TTC549 (cell line): ENCODE measurements at regions not wholly inside any gene's neighbourhood (a gene's known extent, or its start where the extent isn't known, plus 50 kb on each side); places are given as distances from the start of the nearest gene placed in this dataset.
"Not testable (repeated sequence)": the region's sequence is repeated elsewhere in the genome, so short reads cannot be mapped to it uniquely, and the experiment has no call there.

Source experiments
- FAIRE-seq: peaks from 2 replicates; lab custom pipeline; 2012; peaks lifted over from hg19 to GRCh38; lab: Jason Lieb, UNC

DNA sequence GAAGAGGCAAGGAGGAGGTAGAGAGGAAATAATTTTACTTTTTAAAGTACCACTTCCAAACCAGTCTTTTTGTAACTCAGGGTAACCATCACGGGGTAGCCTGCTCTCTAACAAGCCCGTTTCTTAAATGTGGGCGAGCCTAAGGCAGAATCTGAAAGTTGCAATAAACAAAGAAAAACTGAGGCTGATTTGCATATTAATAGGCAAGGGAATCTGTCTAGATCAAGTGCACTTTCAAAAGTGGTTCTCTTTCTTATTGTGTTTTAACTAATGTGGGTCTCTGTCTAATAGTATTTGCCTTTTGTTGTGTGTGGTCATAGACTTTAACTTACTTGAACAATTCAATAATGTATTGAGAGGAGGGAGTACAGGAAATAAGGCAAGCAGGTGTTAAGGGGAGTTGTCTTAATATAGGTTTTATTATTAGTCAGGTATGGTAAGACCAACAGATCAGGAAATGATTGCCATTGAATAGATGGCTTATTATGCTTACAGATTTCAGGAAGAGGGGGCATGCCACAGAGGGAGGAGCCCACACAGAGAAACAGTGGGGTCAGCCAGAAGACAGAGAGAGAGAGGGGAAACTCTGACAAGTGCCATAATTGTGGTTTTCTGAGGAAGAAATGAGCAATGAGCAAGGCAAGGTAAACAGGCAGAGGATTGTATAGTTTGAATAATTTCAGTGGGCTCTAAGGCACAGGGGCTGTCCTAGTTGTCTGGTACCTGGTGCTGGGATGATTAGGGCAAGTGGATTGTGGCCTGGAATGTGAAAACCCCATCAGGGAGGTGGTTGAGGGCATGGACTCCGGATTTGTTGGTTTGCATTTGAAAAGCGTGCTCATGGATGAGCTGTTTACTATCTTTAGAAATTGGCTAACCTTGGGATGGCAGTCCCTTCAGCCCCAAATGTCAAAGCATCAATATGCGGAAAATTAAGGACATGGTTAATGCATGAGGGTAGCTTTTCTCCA lies 237.2 kb downstream of the TOX3 start:
- no peak for FAIRE-seq

DNA sequence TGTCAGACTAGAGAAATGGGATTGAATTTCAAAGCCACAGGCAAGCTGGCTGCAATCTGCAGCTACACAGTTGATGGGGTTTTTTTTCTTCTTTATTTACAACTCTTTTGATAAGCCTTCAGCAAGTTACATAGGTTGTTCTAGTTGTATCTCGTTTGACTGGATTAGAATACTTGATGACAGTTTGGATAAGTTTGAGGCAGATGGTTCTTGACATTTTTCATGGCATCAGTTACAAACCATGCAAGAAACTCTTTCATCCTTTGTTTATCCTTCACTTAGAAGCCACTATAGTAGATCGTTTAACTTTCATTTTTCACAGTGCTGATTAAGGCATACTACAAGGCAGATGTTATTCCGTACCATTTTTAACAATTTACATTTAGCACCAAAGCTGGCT lies 238.9 kb downstream of the TOX3 start:
- FAIRE-seq: no peak

DNA sequence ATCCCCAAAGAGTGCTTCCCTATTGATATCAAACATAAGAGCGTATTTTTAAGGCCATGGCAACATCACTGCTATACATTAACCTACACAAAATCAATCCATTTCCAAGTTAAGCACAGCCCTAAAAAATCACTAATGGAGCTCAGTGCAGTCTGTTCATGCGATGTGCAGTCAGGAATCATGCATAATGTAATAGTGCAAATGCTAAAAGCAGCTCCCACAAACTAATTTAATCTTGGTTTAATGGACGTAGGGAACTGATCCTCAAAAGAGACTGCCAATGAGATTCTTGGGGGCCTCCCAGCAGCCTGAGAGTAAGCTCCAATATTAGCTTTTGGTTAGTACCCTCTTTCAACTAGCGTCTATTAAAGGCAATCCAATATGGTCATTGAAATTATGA lies 245.9 kb downstream of the TOX3 start:
- no peak for FAIRE-seq

DNA sequence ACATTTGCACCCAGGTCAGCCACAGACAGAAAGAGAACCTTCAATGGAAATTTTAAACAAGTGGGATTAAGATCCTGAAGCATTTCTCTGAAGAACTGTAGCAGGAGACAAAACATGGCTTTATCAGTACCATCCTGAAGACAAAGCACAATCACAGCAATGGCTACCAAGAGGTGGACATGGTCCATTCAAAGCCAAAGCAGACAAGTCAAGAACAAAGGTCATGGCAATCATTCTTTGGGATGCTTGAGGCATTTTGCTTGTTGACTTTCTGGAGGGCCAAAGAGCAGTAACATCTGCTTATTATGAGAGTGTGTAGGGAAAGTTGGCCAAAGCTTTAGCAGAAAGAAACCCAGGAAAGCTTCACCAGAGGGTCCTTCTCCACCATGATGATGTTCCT lies 248.2 kb downstream of the TOX3 start:
- no peak for FAIRE-seq

DNA sequence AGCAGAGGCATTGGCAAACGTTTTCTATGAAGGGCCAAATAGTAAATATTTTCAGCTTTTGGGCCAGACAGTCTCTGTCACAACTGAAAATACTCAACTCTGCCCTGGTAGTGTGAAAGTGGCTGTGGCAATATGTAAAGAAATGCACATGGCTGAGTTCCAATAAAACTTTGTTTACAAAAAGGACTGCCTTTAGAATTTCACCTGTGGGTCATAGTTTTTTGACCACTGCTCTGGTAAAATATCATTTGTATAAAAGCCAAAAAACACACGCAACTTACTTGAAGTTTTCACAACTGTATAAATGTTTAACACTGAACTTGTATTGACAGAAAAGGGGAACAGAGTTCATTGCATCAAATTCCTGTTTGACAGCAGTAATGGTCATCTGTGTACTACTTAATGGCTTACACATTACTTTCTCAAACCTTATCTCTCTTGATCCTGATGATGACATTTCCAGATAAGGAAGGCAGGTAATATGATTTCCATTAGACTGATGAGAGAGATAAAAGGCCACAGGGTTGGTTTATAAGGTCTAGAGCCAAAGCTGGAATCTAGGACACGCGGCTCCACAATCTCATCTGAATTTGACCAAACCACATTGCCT lies 250.1 kb downstream of the TOX3 start:
- FAIRE-seq: not testable (repeated sequence)

DNA sequence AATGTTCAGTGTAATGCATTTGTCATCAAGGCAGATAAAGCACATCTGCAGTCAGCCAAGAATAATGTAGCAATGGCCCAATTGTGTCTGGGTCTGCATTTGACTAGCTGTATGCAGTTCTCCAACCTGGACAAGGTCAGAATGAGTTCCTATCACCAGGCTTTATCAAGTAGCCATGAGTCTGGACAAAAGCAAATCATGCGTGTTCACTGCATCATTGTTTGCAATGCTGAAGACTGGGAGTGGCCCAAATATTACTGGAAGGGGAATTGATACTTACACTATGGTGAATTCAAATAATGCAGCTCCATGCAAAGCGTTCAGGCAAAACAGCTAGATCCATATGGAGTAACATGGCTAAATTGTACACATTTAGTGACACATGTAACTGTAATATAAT lies 250.9 kb downstream of the TOX3 start:
- no peak for FAIRE-seq

DNA sequence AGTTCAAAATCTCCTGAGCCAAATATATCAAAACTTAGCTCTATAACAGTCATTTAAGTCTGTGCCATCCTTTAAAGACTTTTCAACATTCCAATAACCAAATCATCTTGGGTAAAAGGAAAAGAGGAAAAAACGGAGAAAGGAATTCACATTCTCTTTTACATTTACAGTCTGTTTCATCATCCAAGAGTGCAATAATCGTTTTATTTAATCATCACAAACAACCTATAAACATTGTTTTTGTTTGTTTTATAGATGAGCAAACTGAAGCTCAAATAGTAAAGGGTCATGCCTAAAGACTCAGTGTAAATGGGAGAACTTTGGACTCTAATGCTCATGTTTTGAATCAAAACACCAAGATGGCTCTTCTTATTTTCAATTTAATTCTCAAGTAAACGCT lies 252.3 kb downstream of the TOX3 start:
- FAIRE-seq: no peak

DNA sequence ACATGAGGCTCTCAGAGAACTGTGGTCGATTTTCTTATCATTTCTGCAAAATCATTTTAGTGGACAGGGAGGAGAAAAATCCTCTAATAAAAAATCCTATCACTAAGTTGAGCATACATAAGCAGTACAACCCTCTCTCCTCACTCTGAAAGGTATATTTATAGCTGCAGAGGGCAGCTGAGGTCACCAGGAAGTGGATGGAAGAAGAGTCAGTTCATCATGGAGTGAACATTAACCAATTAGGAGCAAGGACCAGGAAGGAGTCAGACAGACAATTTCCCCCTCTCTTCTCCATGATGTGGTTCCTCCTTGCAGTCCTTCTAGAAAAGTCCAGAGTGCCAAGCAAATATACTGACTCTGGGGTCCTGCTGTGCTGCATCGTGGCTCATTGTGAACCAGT lies 253.7 kb downstream of the TOX3 start:
- FAIRE-seq: no peak

DNA sequence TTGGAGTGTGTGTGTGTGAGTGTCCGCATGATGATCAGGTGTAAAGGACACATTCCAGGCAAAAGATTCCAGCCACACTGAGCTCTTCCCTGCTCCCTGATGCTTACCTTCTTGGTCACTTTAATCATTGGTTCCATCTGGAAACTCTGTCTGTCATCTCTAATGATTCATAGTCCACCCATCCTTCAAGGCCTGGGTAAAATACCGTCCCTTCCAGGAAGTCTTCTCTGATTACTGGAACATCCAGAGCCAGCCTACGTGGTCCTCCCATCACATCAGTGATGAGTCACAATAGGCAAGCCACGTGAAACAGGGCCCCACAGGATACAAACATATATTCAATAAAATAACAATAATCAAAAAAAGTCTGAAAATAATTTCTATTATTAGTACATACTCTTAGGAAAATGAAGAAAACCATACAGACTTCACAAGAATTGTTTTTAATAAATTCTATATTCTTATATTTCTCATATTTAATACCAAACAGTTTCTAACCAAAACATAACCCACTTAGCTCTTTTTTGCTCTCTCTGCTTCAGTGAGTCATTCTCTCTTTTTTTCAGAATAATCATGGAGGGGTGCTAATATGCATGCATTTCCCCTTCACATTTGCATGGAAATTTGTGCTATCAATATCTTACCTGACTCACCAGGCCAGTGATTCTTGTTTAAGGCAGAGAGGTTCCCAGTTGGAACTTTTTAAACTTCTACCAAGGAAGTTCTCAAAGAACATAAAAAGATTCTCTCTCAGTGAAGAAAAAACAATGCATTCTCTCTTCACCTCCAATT lies 263.2 kb downstream of the TOX3 start:
- no peak for FAIRE-seq

DNA sequence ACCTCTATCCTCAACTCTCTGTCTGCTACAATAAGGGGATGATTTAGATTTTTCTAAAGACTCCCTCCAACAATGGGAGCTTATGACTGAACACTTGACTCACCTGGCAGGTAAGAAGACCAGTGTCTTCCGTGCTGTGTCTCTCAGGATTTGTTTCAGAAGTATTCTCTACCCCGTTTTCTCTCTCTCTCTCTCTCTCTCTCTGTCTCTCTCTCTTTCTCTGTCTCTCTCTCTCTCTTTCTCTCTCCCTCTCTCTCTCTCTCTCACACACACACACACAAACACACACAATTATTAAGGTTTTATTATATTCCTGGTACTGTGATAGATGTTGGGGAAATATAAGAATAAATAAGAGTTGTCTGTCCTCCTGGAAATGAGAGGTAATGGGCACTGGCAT lies 263.9 kb downstream of the TOX3 start:
- FAIRE-seq: no peak

DNA sequence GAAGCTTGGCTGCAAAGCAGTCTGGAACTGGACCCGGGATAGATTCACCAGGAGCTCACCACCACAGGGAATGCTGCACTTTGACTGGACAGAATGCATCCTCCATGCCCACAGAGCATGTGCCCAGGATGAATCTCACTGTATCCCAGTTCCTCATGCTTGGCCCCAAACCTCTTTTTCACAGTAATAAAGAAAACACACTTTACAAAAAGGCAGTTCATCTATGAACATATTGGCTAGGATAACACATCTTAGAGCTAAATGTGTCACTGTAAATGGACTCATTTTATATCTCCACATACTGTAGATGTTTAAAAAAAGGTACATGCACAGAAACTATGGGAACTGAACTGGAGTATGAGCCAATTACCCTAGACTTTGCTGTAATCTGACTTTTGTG lies 266.9 kb downstream of the TOX3 start:
- no peak for FAIRE-seq

DNA sequence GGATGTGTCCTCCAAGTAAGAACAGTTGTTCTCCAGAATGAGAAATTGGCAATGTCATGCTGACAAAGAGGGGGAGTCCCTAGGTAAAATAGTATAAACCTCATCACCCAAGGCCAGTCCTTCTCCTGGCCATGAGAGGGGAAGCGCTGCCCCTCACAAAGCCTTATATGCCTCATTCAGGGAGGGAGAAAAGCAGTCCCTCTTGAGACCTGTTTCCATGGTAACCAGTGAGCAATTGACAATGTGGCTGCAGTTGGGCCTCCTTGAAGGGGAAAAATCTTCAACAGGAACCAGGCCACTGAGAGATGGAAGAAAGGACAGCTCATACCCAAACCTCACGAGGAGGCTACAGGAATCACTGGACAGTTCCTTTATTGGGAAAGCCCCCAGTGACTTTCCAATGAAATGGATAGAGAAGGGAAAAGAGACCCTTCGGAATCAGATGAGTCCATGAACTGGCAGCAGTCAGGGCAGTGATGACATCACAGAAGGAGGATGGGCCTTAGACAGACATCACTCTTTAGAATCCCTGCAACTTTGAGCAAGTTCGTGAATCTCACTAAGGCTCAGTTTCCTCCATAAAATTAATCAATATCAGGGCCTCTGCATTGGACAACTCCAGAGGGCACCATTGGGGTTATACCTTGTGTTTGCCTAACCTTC lies 275.7 kb downstream of the TOX3 start:
- no peak for FAIRE-seq

DNA sequence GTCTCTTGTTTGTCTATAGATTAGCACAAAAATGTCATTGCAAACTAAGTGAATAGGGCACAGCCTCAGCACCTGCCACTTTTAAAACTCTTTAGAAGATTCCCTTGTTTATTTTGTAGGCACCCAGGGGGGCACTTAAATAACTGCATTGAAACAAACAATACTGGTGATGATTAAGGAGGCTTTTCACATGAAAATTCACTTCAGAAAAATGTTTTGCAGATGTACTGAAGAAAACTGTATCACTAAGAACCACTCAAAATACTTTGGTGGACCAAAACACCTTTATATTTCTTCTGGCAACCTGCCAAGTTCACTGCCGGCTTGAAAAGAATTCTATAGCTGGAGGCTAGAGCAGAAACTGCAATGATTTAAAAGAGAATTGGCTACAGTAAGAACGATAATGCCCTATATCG lies 281.5 kb downstream of the TOX3 start:
- FAIRE-seq: no peak

DNA sequence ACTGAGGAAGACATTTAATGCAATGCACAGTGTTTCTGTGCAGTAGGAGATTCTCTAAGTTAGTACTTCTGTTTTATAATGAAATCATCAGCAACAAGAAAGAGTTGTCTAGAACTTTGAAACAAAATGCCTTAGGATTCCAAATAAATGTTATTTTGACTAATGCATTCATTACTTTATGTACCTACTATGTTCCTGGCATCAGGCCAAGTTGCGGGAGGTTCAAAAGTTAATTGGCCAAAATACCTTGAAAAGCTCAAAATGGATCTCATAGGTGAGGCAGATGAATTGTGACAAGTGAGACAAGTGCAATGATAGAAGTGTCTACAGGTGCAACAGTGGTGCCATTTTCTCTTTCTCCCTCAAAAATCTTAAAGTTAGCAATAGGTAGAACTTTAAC lies 289.4 kb downstream of the TOX3 start:
- no peak for FAIRE-seq

DNA sequence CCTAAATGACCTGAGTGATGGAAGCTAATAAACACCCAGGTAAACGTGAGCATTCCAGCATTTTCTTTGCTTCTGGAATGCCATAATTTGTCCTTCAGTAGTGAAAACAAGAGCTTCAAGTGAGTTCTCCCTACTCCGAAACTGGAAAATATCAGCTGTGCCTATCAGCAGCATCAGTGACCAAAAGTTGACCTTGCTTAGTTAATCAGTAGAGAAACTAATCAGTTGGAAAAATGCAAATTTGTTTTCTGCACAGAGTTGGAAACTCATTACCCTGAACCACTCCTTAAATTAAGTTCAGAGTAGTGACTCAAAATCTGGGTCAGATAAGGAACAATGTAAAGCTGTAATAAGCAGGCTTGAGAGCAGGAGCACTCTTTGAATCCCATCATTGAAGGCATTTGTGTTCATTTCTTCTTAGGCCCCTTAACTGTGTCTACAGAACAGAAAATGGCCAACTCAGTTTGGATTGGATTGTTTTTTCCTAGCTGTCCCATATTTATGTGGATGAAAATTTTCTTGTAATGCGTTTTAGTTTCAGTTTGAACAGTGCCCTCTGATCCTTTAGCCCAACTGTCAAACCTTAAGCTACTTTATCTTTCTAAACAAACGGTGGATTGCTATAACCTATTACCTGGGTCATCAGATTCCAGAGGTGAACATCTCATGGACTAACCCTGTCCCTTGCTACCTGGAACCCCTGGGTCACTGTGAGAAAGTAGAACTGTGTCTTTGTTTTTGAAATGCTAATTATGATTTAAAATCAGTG lies 290.4 kb downstream of the TOX3 start:
- FAIRE-seq: no peak

DNA sequence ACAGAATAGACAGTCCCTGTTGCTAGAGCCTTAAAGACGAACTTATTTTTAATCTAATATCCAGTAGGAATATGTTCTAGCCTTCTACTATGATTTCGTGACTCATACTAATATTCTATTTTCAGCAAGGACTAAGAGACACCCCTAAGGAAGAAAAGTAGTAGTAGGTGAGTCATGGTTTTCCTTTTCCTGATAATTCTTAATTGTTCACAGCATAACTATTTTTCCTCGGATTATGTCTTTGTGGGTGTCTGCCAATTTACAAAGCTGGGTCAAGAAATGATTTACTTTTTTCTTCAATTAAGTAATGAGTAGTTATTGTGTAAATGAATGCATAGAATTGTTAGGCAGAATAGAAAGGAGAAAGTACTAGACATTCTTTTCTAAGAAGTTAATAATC lies 292.2 kb downstream of the TOX3 start:
- FAIRE-seq: no peak

DNA sequence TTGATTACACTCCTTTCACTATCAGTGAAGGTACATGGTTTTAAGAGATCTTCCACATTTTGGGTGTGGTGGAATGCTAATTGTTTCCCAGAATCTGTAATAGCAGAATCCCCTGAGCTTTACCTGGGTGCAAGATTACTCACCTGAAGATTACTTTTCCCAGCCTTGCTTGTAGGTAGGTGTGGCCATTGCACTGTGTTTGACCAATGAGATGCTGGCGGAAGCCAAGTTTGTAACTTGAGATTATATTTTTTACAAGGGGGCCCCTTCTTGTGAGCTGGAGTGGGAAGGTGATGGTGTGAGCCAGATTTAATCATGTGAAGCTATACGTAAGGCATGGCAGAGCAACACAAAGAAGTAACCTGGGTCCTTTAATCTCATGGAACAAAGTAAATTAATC lies 294.3 kb downstream of the TOX3 start:
- no peak for FAIRE-seq

DNA sequence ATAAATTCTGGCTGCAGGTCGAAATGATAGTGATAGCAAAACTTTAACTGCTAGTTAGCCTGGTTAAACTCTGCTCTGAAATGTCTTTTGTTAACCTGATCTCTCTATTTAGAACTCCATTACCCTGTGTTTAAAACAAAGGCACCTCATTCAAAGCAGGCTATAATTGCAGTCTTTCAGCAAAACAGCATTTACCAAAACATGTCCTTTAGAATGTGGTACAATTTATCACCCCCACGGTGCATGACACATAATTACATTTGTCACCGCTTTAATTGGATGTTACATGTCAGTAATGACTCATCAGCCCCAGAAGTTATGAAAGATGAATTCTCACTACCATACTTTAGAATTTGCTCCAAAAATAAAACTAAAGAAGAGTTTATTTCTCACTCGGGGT lies 295.4 kb downstream of the TOX3 start:
- FAIRE-seq: no peak

DNA sequence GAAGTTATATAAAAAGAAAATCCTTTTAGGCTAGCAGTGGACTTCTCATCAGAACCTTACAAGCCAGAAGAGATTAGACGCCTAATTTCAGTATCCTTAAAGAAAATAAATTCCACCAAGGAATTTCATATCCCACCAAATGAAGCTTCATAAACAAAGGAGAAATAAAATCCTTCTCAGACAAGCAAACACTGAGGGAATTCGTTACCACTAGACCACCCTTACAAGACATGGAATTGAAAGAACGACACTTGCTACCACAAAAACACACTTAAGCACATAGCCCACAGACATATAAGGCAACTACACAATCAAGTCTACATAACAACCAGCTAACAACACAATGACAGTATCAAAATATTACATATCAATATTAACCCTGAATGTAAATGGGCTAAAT lies 299.2 kb downstream of the TOX3 start:
- FAIRE-seq: no peak

DNA sequence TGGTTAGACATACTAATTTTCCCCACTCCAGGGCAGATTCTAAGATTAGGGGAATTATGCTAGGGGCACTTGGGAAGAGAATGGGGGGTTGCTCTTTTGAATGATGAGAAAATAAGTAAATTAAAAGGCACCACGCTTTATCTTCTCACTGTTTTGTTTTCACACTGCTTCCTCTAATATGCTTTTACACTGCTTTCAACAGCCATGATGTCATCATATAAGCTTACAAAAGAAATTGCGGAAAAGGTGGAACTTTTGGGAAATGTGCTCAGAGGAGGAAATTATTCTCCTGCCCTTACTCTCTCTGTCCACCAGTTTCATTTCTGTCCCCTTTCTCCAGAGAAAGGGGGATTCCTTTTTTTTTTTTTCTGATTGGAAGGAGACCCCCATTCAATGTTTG lies 308.2 kb downstream of the TOX3 start:
- no peak for FAIRE-seq

DNA sequence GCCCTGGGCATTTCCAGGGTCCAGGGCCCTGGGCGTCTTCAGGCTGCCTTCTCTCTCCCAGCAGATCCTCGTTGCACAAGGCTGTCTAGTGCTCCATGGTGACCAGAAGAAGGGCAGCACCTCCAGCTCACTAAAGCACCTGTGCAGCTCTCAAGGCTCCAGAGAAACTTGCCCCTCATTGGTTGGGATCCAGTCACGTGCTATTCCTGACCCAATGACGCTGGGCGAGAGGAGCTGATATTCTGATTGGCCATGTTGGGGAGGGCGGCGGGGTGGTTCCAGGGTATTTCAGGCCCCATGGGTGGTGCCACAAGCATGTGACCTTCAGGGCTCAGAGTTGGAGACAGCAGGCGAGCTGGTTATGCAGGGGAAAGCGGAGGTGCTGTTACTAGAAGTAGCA lies 309.1 kb downstream of the TOX3 start:
- no peak for FAIRE-seq

DNA sequence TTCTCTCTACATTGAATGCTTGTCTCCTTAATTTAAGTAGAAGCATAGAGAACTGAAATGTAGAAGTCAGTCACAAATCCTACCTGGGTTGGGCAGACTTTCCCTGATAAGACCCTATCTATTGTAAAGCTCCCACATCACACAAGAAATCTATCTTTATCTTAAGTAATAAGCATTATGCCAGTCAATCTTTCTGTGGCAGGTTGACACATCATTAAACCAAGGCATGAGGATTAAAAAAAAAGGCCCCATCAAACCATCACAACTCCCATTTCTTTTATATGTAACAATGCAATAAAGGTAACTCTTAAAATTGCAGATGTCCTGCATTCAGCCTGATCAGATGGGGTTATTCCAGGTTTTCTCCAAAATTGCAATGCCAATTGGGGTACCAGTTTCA lies 311.8 kb downstream of the TOX3 start:
- FAIRE-seq: no peak
